Stimulated activated CD4-positive, alpha-beta T cell treated with anti-CD3 and anti-CD28 coated beads, Interleukin-4, amount 100 ng/mL, for 1 hour (primary cell): ENCODE measurements at regions not wholly inside any gene's neighbourhood (a gene's known extent, or its start where the extent isn't known, plus 50 kb on each side); places are given as distances from the start of the nearest gene placed in this dataset.
"Not testable (repeated sequence)": the region's sequence is repeated elsewhere in the genome, so short reads cannot be mapped to it uniquely, and the experiment has no call there.

Experiments
- DNase-seq: peaks from one replicate; pipeline ENCODE4 v3.0.0-alpha.2; 2020

DNA sequence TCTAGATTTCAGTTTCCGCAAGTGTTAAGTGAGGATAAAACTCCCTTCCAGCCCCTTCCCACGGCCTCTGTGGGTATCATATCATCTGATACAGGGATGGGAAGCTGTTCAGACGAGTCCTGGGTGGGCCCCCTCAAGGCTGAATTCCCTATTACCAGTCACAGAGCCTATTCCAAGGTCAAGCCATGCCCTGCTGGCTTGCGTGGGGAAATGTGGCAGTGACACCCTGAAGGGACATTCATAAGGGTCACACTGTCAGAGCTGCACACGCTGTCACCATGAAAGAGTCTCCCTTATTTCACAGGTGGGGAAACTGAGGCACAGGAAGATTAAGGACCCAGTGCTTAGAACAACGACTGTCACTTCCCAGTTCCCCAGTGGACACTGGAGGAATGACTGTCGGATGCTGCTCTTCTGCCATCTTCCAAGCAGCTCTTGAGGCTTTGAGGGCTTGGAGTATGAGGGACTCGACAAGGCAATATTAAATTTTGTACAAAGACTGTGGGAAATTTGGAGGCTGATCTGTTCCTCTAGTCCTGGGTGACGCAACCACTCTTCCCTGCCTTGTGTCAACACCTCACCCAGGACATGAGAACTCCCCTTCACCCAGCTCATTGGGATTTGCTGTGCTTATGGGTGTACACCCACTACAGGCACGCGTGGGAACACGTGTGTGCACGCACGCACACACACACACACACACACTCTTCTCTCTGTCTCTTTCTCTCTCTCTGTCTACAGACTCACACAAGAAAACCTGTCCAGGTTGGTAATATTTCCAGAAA lies 386.0 kb downstream of the RPS24 start:
- DNase-seq = no peak

DNA sequence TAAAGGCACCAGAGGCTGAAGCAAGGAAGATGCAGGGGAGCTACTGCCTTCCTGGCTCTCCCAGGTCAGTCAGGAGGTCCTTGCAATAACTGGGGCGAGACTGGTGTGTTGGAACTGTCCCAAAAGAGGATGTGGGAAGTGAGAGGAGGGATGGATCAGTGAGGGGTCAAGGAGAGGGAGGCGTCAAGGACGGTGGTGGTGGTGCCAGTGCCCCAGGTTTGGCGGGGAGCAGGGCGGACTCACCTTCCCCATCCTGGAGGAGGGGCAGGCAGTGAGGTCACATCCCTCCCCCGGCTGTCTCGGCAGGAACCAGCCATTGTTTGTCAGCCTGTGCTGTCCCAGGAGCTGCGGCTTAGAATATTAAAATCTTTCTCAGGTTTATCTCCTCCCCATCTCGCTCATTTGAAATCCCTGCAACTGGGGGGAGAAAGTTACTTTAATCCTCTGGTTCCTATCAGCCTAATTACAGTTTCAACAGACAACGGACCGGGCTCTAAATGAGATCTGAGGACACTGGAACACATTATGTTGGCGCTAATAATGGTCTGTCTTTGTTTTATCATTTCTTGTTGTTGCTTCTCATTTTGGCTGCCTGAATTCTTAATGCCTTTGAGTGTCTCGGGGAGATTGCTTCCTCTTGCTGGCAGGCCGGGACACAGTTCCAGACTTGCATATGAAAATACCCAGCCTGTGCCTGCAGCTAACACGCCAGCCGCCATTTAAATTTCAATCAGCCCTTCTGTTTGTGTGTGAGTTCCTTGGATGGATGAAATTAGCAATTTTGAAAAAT lies 387.5 kb downstream of the RPS24 start:
- DNase-seq = no peak

DNA sequence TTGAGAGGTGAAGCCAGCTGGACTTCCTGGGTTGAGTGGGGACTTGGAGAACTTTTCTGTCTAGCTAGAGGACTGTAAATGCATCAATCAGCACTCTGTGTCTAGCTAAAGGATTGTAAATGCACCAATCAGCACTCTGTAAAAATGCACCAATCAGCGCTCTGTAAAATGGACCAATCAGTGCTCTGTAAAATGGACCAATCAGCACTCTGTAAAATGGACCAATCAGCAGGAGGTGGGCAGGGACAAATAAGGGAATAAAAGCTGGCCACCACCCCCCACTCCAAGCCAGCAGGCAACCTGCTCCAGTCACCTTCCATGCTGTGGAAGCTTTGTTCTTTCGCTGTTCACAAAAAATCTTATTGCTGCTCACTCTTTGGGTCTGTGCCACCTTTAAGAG lies 390.4 kb downstream of the RPS24 start:
- DNase-seq = not testable (repeated sequence)

DNA sequence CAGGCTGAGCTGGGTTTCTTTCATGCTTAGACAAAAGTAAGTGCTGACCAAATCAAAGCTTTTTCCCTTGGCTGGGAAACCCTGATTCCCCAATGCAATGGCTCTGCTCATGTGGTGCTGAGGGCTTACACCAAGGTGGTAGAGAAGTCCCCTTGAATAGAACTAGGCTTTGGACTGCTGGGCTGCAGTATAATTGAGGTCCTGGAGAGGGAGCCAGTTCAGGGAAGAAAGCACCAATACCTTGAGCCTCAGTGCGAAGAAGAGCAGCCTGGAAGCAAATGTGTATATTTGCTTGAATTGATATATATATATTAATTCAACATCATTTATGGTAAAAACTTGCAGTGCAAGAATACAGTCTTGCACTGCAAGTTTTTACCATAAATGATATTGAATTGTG lies 391.1 kb downstream of the RPS24 start:
- no peak for DNase-seq

DNA sequence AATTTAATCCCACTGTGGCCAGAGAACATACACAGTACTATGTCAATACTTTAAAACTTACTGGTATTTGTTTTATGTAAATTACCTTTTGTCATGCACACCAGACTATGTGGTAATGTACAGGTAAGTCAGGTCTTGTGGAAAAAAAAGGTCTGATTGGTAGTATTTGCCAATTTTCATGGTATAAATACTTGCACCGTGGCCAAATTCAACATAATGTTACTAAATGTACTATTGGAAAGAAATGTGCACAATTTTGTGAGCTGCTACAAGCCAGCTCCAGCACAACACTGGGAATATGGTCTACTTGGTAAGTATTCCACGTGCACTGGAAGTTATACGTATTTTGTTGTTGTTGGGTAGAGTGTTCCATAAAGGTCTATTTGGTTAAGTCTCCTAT lies 392.5 kb downstream of the RPS24 start:
- no peak for DNase-seq

DNA sequence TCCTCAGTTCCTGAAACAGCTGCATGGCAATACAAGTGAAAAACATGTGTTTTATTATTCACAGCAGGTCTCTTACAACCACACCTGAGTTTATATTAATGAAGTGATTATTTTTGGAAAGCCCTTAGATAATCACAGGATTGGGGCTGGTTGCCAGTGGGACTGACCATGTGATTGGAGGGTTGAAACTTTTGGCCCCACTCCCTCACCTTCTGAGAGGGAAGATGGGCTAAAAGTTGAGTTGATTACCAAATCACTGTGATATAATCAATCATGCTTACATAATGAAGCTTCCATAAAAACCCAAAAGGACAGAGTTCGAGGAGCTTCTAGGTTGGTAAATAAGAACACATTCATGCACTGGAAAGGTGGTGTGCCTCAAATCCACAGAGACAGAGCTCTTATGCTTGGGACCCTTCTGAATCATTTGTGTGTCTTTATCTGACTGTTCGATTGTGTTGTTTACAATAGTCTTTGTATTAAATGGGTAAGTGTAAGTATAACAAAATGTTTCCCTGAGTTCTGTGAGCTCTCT lies 393.9 kb downstream of the RPS24 start:
- no peak for DNase-seq

DNA sequence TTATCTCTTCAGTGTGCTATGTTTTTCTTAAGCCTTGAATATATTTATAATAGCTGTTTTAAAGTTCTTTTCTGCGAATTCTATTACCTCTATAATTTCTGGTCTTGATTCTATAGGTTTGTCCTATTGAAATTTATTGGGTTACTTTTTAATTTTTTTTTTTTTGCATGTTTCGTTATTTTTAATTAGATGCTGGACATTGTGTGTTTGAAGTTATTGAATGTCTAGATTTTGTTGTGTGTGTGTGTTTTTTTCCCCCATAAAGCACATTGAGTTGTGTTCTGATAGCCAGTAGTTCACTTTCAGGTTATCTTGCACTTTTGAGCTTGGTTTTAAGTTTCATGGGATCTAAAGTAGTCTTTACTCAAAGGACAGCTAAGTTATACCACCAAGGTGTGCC lies 394.9 kb downstream of the RPS24 start:
- no peak for DNase-seq

DNA sequence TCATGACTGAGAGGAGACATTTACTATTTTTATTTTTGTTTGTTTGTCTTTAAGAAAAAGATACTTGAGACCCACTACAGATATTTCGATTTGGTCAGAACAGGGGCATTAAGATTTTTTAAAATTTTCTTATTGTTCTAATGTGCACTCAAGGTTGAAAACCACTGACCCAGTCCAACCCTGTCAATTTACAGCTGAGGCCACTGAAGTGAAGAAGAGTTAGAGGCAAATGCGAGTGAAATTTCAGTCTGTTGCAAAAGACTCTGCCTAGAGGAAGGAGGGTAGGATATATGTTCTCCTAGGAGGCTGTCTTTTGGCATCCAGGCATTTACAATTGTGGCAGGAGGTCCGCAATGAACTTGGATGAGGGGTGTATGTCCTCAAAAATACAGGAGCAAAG lies 396.3 kb downstream of the RPS24 start:
- DNase-seq = no peak

DNA sequence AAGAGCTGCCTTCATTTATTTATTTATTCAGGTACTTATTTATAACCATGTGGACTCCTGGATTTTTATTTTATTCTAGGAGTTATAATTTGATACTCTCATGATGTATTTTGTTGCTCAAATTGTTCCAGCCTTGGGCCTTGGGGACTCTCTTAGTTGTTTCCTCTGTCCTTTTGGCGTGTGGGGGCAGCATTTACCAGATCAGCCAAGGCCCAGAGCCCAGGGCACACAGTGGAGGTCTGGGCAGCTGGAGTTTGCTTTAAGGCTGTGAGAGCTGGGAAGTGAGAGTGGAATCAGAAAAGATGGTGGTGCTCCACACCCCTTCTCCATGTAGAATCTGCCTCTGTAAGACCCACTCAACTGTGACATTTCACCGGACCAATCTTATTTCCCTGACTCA lies 398.9 kb downstream of the RPS24 start:
- DNase-seq = no peak

DNA sequence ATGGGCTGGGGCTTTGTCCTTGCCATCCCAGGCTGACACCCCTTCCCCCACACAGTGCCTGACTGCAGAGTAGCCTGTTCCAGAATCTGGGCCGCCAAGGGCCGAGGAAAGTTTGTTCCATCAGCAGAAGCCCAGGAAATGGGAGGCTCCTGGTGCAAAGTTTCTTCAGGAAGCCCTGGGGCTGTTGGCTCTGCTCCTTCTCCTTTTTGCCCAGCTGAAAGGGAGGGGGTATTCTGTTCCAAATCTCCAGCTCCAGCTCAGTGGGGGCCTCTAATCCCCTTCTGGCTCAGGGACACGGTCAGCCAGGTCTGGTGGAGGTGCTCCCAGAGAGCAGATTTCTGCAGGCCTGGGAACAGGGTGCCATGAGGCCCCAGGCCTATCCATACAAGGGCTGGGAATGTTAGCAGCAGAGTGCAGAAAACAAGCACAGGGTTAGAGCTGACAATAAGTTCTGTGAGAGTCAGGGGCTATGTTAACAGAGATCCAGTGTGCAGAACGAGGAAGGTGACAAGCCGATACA lies 399.5 kb downstream of the RPS24 start:
- DNase-seq = no peak

DNA sequence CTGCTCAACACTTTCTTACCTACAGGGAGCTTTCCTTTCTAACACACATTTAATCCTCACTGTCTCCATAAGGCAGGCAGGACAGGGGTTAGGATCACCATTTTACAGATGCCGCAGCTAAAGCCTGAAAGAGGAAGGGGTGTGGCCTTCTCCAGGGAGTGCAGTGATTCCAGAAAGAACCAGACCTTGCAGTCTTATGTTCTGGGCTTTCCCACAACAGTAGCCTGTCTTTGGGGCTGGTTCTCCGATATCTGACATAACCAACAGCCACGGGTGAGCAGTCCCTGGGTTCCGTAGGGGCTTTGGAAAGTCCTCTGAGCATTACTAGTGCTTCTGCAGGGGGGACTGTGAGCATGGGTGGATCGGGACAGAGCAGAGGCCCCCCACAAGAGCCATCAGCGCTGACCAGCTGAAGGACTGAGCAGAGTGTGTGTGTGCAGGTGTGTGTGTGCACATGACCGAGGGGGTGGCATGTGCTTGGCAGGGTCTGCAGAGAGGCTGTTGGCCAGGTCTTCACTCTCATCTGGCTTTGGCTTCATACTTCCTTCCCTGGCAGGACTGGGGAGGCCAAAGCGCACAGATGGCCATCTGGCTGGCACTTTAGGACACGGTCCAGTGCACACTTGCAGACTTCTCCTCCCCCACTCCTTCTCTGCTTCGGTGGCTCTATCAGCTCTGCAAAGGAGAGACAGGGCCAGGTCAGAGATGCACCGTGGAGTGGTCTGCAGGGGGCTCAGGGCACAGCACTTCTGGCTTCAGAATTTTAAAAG lies 400.3 kb downstream of the RPS24 start:
- no peak for DNase-seq

DNA sequence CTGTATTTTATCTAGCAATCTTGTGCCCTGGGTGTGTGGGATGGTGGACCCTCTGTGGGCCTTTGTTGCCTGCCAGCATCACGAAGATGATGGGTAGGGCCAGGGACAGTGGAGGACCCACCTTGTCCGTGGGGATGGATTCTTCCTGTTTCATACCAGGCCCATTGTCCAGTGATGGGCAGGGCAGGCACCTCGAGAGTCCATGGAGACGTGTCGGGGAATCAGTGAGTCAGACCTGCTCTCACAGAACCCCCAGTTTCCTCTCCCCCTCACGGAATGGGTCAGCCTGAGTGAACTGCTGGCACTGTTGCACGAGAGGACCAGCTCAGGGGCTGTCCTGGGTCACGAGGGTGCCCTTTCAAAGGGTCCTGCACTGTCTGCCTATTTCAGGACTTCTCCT lies 401.2 kb downstream of the RPS24 start:
- no peak for DNase-seq

DNA sequence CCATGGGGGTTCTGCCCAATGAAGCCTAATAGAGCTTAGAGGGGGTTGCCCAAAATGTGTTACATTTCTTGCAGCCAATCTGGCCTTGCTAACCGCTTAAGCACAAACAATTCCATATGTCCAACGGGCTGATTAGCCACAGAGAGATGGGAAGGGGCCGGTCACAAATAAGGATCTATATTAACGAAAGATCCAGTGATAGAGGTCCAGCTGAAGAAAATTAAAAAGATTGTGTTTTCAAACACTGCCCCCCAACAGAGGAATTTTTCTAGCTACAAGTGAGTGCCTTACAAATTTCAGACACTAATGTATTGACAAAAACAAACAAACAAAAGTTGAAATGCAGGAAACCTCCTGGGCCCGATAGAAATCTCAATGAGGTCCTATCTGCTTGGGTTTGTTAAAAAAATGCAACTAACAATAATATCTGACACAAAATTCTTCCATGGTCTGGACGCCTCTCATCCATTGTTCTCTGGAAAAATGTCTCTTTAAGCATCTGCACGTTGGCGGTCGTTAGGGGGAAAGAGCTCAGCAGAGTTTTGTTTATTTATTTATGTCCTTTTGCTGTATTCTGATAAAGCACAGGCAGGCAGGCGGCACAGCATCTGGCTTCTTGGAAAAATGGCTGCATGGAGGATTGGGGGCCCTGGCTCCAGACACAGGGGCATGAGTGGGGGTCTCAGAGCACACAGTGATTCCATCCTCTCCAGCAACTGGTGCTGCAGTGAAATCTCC lies 402.0 kb downstream of the RPS24 start:
- DNase-seq = no peak

DNA sequence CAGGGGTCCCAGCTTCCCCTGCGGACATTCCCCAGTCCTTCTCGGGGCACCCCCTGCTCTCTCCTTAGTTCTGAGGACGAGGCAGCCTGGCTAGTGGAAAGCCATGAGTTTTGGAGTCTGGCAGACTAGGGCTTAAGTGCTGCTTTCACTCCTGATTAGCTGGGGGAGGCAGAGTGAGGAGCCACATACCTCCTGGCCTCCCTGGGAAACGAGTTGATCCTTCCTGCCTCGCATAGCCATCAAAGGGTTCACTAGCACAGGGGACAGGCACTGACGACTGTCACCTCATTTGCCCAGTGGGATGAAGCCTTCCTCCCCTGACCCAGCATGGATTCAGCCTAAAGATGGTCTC lies 402.5 kb downstream of the RPS24 start:
- DNase-seq = no peak

DNA sequence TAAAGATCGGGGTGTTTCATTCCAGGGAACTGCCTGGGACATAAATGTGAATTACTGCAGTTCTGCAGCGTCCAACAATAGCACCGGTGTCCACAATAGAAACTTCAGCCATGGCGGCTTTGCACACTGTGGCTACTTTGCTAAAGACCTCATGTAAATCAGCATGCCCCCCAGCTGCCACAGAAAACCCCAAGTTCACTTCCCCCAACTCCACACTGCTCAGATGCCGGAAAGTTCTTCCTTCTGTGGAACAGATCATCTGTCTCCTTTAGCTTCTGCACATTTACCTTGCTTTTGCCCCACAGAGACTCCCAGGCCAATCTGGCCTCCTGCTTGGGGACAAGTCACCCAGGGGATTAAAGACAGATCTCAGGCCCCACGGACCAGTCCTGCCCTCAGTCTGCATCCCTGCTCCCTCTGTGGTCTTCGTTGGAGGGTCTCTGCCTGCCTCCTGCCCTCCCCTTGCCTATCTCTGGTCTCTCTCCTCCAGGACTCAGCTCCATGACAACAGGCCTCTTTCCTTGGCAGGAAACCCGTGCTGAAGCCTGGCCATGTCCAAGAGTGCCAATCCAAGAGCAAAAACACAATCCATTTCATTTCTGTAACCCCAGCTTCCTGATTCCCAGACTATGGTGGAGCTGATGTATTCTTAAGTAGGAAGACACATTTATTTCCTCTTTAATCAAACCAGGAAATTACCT lies 403.2 kb downstream of the RPS24 start:
- no peak for DNase-seq

DNA sequence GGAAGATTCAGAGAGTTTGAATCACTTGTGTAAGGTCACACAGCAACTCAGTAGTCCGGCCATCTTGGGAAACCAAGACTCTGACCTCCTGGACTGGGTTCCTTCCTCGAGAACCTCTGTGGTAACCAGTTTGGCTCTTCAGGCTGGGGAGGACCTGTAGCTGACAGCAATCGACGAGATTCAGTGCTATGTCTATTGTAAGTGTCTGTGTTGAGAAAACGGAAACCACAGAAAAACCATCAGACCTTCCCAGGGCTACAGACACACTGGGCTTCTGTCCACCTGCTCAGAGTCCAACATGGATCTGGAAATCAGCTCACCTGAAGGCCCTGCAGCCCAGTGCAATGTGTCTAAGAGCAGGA lies 403.7 kb downstream of the RPS24 start:
- DNase-seq = no peak

DNA sequence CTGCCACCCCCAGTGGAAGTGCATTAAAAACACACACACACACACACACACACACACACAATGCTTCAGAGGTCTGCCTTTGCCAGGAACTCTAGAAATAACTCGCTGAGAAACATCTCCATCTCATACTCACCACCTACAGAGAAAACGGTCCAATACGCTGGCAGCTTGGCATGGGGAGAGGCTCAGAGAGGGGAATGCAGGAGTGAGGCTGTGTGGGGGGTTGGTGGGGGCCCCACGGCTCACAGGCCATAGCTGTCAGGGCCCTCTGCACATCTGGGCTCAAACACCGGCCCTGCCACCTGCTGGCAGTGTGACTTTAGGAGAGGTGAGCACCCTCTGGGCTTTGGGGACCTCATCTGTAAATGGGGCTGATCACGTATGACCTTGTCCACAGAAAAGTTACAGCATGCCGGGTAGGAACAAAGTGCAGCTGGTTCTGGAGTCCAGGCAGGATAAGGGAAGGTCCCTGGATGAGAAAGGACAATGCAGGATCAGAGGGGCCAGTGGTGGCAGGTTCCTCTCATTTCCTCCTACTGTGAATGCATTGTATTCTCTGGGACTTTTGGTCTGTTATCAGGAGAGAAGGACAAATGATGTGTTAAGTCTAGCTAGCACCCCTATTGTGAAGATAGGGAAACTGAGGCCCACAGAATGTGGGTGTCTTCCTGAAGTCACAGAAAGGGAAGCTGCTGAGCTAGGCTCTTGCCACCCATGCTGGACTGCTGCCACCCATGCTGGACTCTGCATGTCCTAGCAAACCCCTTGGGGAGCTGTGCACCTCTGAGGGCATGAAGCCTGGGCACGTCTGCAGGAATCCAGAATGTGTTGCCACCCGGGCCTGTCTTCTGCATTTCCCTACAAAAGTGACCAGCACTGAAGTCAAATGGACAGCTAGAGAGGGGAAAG lies 404.6 kb downstream of the RPS24 start:
- DNase-seq = no peak

DNA sequence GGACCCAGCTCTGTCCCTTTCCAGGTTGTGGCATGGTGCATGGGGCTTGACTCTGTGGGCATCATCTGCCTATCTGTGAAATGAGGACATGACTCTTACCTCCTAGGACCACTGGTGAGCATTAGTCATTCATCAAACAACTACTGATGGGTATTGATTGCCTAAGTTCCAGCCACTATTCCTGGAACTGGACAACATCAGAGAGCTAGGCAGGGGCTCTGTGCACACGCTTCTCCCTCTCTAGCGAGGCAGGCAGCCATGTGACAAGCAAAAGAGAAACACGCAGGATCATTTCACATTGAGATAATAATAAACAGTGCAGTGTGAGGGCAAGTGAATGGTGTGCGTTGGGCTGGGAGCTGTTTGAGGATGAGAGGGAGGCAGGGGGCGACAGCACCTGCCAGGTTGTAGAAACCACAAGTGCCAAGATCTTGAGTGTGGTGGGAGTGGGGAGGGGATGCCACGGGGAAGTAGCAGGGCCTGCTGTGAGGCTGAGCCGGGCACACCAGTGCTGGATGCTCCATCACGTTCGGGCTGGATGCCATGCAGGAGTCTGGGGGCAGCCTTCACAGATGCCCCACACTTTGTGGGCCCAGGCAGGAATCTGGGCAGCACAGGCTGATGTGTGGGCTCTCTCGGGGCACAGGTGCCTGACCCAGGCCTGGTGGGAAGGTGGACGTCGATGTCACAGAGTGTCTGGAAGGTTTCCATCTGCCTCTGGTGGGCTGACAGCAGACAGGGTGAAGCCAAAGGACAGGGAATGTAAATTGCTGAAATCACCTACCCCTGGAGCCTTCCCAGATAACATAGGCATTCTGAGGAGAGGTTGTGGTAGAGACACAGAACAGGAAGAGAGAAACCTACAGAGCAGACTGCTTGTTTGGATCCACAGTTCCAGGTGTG lies 405.5 kb downstream of the RPS24 start:
- no peak for DNase-seq

DNA sequence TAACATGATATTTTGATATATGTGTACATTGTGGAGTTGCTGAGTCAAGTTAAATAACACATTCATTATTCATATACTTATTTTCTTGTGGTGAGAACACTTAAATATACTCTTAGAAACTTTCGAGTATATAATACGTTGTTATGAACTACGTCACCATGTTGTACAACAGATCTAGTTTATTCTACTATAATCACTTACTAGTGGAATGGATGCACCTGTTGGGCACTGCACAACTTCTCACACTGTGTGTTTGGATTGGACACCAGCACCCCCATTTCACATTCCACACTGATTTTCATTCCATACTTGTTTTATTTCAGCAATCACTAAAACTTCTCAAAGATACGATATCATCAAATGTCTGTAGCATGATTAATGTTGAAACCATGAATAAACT lies 407.3 kb downstream of the RPS24 start:
- DNase-seq = no peak

DNA sequence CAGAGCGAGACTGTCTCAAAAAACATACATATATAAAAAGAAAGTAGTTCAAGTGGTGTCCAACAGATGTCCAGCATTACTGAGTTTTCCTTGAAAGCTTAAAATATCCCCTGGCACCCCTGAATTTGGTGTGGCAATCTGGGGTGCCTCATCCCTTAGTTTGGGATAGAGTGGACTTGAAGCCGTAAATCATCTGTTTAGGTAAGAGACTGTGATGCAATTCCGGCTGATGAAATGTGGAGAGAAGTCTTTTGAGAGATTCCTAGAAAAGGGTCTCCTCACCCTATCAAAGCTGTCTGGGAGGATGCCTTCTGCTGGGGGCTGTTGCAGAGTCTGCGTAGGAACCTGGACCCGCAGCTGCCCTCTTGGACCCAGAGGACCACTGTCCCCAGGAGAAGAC lies 408.0 kb downstream of the RPS24 start:
- no peak for DNase-seq
